K562 (cell line): ENCODE measurements at regions not wholly inside any gene's neighbourhood (a gene's known extent, or its start where the extent isn't known, plus 50 kb on each side); places are given as distances from the start of the nearest gene placed in this dataset.

ENCODE experiments used
- CAMTA2 ChIP-seq: fragments of 250-450 bp; sonication (Bioruptor Pico); conservative IDR thresholded peaks from 2 replicates; pipeline ENCODE4 v1.5.1; 2022
- CHD4 ChIP-seq: fragments of 200-600 bp; sonication (generic); IDR thresholded peaks from 3 replicates; pipeline ENCODE4 v1.6.1; 2012; ENCODE audit warnings: low read depth, mild to moderate bottlenecking, mixed read lengths, low read length, inconsistent platforms; ENCODE audit not compliant: insufficient read depth, insufficient replicate concordance, poor library complexity, severe bottlenecking
- EZH2 ChIP-seq: IDR thresholded peaks from 2 replicates; pipeline ENCODE4 v1.6.1; 2012; ENCODE audit warnings: low read depth, mild to moderate bottlenecking, inconsistent platforms, low read length, borderline replicate concordance
- HDGF ChIP-seq: fragments of 450-650 bp; IDR thresholded peaks from 2 replicates; pipeline ENCODE4 v1.6.1; 2016
- HMGN3 ChIP-seq: IDR thresholded peaks from 2 replicates; pipeline ENCODE4 v1.6.1; 2011; ENCODE audit warnings: borderline replicate concordance, low read depth, mild to moderate bottlenecking, mixed read lengths, low read length; ENCODE audit not compliant: insufficient read length; ENCODE audit errors: extremely low read depth
- HNRNPK ChIP-seq: fragments of 200-400 bp; formaldehyde crosslinking; IDR thresholded peaks from one replicate; pipeline ENCODE4 v1.6.1; 2018; ENCODE audit warnings: mild to moderate bottlenecking, low read depth, low read length; ENCODE audit not compliant: poor library complexity, severe bottlenecking
- MAZ ChIP-seq, 2 experiments: fragments of 450-650 bp in 1 of 2; sonication (generic) in 1 of 2; formaldehyde crosslinking; IDR thresholded peaks in 1 of 2; conservative IDR thresholded peaks in 1 of 2; 2 replicates each; pipeline versions ENCODE4 v1.4.0 to v1.5.0; 2020; ENCODE audit warnings: mild to moderate bottlenecking in 1 of 2, missing genetic modification reagents in 1 of 2
- NONO ChIP-seq, 2 experiments: fragments of 200-400 bp in 1 of 2; fragments of 450-650 bp in 1 of 2; formaldehyde crosslinking in 1 of 2; IDR thresholded peaks; 2 replicates each; pipeline ENCODE4 v1.6.1; 2017; ENCODE audit warnings: low read depth in 2 of 2, mild to moderate bottlenecking in 2 of 2, moderate library complexity in 2 of 2, low read length in 1 of 2
- SLC30A9 ChIP-seq: fragments of 250-450 bp; sonication (Bioruptor Pico); IDR thresholded peaks from 2 replicates; pipeline ENCODE4 v1.8.0; 2022; ENCODE audit warnings: mild to moderate bottlenecking, moderate library complexity
- STAT5A ChIP-seq: IDR thresholded peaks from 2 replicates; pipeline ENCODE4 v1.6.1; 2012; ENCODE audit warnings: low read length, inconsistent platforms, borderline replicate concordance
- TEAD2 ChIP-seq: fragments of 450-650 bp; IDR thresholded peaks from 2 replicates; pipeline ENCODE4 v1.6.1; 2016; ENCODE audit warnings: missing genetic modification characterization, control low read depth, missing compliant biosample characterization
- ZFP36 ChIP-seq: fragments of 150-350 bp; IDR thresholded peaks from 2 replicates; pipeline ENCODE4 v1.6.1; 2018; ENCODE audit warnings: low read length, low read depth; ENCODE audit not compliant: partially characterized antibody
- ZNF830 ChIP-seq: fragments of 250-450 bp; sonication (Bioruptor Pico); IDR thresholded peaks from 2 replicates; pipeline ENCODE4 v1.5.0; 2021; ENCODE audit warnings: mild to moderate bottlenecking
- TF ChIP-seq, protein P1 (sequence below), 2 experiments: fragments of 450-650 bp in 1 of 2; sonication (generic) in 1 of 2; formaldehyde crosslinking in 1 of 2; IDR thresholded peaks; 2 replicates each; pipeline versions ENCODE4 v1.7.1 to v1.9.0; 2016 to 2022; ENCODE audit warnings: inconsistent platforms in 1 of 2, mild to moderate bottlenecking in 1 of 2, missing genetic modification reagents in 1 of 2
- TF ChIP-seq, protein P2 (sequence below): IDR thresholded peaks from 2 replicates; pipeline ENCODE4 v1.6.1; 2012; ENCODE audit warnings: low read depth, low read length, improper control_type of control experiment, borderline replicate concordance

DNA sequence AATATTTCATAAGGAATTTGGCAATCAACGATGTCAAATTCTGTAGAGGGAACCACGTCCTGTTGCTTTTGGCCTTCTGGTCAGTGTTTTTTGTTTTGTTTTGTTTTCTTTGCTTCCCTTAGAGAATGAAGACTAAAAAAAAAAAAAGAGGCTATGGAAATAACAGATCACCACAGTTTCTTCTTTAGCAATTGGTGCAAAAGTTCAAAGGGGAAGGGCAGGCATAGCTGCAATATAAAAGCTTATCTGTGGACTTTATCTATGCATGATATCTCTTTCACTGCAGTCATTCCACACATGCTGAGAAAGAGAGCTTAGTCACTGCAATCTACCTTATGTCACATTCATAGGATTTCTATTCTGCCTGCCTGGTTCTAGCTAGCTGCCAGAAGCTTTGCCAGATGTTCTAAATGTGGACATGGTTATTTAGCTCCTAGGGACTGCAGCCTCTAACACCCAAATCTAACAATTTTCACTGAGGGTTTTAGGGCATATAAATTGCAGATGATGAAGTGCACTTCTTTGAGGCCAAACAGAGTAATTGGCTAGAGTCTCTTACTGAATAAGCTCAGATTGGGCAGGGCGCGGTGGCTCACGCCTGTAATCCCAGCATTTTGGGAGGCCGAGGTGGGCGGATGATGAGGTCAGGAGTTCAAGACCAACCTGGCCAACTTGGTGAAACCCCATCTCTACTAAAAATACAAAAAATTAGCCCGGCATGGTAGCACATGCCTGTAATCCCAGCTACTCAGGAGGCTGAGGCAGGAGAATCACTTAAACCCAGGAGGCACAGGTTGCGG, 637.2 kb downstream of the NTRK3 start (continued):
- TF ChIP-seq, protein P1, sequence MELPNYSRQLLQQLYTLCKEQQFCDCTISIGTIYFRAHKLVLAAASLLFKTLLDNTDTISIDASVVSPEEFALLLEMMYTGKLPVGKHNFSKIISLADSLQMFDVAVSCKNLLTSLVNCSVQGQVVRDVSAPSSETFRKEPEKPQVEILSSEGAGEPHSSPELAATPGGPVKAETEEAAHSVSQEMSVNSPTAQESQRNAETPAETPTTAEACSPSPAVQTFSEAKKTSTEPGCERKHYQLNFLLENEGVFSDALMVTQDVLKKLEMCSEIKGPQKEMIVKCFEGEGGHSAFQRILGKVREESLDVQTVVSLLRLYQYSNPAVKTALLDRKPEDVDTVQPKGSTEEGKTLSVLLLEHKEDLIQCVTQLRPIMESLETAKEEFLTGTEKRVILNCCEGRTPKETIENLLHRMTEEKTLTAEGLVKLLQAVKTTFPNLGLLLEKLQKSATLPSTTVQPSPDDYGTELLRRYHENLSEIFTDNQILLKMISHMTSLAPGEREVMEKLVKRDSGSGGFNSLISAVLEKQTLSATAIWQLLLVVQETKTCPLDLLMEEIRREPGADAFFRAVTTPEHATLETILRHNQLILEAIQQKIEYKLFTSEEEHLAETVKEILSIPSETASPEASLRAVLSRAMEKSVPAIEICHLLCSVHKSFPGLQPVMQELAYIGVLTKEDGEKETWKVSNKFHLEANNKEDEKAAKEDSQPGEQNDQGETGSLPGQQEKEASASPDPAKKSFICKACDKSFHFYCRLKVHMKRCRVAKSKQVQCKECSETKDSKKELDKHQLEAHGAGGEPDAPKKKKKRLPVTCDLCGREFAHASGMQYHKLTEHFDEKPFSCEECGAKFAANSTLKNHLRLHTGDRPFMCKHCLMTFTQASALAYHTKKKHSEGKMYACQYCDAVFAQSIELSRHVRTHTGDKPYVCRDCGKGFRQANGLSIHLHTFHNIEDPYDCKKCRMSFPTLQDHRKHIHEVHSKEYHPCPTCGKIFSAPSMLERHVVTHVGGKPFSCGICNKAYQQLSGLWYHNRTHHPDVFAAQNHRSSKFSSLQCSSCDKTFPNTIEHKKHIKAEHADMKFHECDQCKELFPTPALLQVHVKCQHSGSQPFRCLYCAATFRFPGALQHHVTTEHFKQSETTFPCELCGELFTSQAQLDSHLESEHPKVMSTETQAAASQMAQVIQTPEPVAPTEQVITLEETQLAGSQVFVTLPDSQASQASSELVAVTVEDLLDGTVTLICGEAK (IDR thresholded peaks at IDR 0.05): no peak
- TF ChIP-seq, protein P1 (CRISPR knock-in tag; IDR thresholded peaks at IDR 0.05): no peak
- TF ChIP-seq ZFP36 (no peak), EZH2 (no peak), STAT5A (peak; percentile 67), ZNF830 (no peak), HMGN3 (no peak), NONO (IDR thresholded peaks at IDR 0.05; ENCODE audit: low read depth in 2 of 2, low read length in 1 of 2) (no peak), HNRNPK (no peak), TEAD2 (tag) (no peak), CHD4 (no peak), HDGF (no peak), MAZ (CRISPR knock-in tag; conservative IDR thresholded peaks at IDR 0.05 in 1 of 2, IDR thresholded peaks at IDR 0.05 in 1 of 2) (no peak), CAMTA2 (CRISPR knock-in tag) (no peak), SLC30A9 (CRISPR knock-in tag) (no peak)
- TF ChIP-seq, protein P2, sequence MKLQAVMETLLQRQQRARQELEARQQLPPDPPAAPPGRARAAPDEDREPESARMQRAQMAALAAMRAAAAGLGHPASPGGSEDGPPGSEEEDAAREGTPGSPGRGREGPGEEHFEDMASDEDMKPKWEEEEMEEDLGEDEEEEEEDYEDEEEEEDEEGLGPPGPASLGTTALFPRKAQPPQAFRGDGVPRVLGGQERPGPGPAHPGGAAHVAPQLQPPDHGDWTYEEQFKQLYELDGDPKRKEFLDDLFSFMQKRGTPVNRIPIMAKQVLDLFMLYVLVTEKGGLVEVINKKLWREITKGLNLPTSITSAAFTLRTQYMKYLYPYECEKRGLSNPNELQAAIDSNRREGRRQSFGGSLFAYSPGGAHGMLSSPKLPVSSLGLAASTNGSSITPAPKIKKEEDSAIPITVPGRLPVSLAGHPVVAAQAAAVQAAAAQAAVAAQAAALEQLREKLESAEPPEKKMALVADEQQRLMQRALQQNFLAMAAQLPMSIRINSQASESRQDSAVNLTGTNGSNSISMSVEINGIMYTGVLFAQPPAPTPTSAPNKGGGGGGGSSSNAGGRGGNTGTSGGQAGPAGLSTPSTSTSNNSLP: peak; percentile 93; the same call in 1 of the 2 replicates
